Liver (tissue), 8 donors: ENCODE measurements at regions not wholly inside any gene's neighbourhood (a gene's known extent, or its start where the extent isn't known, plus 50 kb on each side); places are given as distances from the start of the nearest gene placed in this dataset.

Experiments
- DNase-seq: peaks from one replicate; pipeline ENCODE4 v3.0.0-alpha.2; 2017; ENCODE audit warnings: low spot score
- H3K27ac ChIP-seq, 2 donors: one replicate each; pipeline ENCODE4 v1.7.0; 2013; ENCODE audit warnings: inconsistent platforms in 2 of 2, low read length in 2 of 2, control low read depth in 1 of 2, low read depth in 1 of 2, mild to moderate bottlenecking in 1 of 2
- H3K27me3 ChIP-seq, 4 donors: one replicate each; pipeline versions ENCODE4 v1.6.1 to v1.7.0; 2013; ENCODE audit warnings: low read length in 3 of 4, inconsistent platforms in 1 of 4, mild to moderate bottlenecking in 1 of 4, moderate library complexity in 1 of 4; ENCODE audit not compliant: control insufficient read depth in 4 of 4, insufficient read depth in 4 of 4
- H3K36me3 ChIP-seq, 4 donors: one replicate each; pipeline versions ENCODE4 v1.6.1 to v1.7.0; 2013; ENCODE audit warnings: low read length in 3 of 4, mild to moderate bottlenecking in 3 of 4, low read depth in 1 of 4, moderate library complexity in 1 of 4; ENCODE audit not compliant: control insufficient read depth in 4 of 4, insufficient read depth in 3 of 4
- H3K4me1 ChIP-seq, 4 donors: one replicate each; pipeline versions ENCODE4 v1.6.1 to v1.7.0; 2013; ENCODE audit warnings: low read length in 3 of 4, mild to moderate bottlenecking in 3 of 4, moderate library complexity in 1 of 4; ENCODE audit not compliant: control insufficient read depth in 4 of 4, insufficient read depth in 4 of 4
- H3K4me3 ChIP-seq, 3 donors: one replicate each; pipeline versions ENCODE4 v1.6.1 to v1.7.0; 2013; ENCODE audit warnings: low read length in 3 of 3, control low read depth in 1 of 3, low read depth in 1 of 3, mild to moderate bottlenecking in 1 of 3
- H3K9ac ChIP-seq, 2 donors: one replicate each; pipeline ENCODE4 v1.7.0; 2013; ENCODE audit warnings: low read length in 2 of 2, mild to moderate bottlenecking in 2 of 2, moderate library complexity in 2 of 2, control low read depth in 1 of 2, low read depth in 1 of 2
- H3K9me3 ChIP-seq, 4 donors: one replicate each; pipeline versions ENCODE4 v1.6.1 to v1.7.0; 2013; ENCODE audit warnings: low read length in 3 of 4; ENCODE audit not compliant: control insufficient read depth in 4 of 4
- EGR1 ChIP-seq, 2 donors: IDR thresholded peaks; 2 replicates each; pipeline ENCODE4 v1.6.1; 2016 to 2018; ENCODE audit warnings: antibody characterized with exemption in 2 of 2, low read depth in 2 of 2
- FOXA1 ChIP-seq: IDR thresholded peaks from 2 replicates; pipeline ENCODE4 v1.6.1; 2016; ENCODE audit warnings: antibody characterized with exemption
- FOXA2 ChIP-seq: IDR thresholded peaks from 2 replicates; pipeline ENCODE4 v1.6.1; 2016; ENCODE audit warnings: antibody characterized with exemption
- GABPA ChIP-seq, 2 donors: IDR thresholded peaks in 1 of 2; conservative IDR thresholded peaks in 1 of 2; 2 replicates each; pipeline ENCODE4 v1.6.1; 2016; ENCODE audit warnings: antibody characterized with exemption in 2 of 2, mild to moderate bottlenecking in 1 of 2, moderate library complexity in 1 of 2
- HNF4A ChIP-seq, 2 donors: conservative IDR thresholded peaks; 2 replicates each; pipeline ENCODE4 v1.6.1; 2016; ENCODE audit warnings: antibody characterized with exemption in 2 of 2, mild to moderate bottlenecking in 2 of 2
- JUND ChIP-seq, 2 donors: IDR thresholded peaks; 2 replicates each; pipeline ENCODE4 v1.6.1; 2016; ENCODE audit warnings: antibody characterized with exemption in 2 of 2
- NR2F2 ChIP-seq: IDR thresholded peaks from 2 replicates; pipeline ENCODE4 v1.6.1; 2016; ENCODE audit warnings: antibody characterized with exemption
- RXRA ChIP-seq, 2 donors: IDR thresholded peaks; 2 replicates each; pipeline ENCODE4 v1.6.1; 2017 to 2018; ENCODE audit warnings: antibody characterized with exemption in 2 of 2, mild to moderate bottlenecking in 1 of 2
- SP1 ChIP-seq: IDR thresholded peaks from 2 replicates; pipeline ENCODE4 v1.6.1; 2018; ENCODE audit warnings: antibody characterized with exemption, mild to moderate bottlenecking
- TAF1 ChIP-seq: conservative IDR thresholded peaks from 2 replicates; pipeline ENCODE4 v1.6.1; 2016; ENCODE audit warnings: antibody characterized with exemption, mild to moderate bottlenecking
- YY1 ChIP-seq: IDR thresholded peaks from 2 replicates; pipeline ENCODE4 v1.6.1; 2016; ENCODE audit warnings: antibody characterized with exemption, mild to moderate bottlenecking
- WGBS: extraction: QIAGEN DNeasy Blood & Tissue Kit; methylation state at CpG from one replicate; pipeline ENCODE4 v1.1.7; 2013; 5-methylcytosine and 5-hydroxymethylcytosine counted together
- TF ChIP-seq, protein P1 (sequence below): IDR thresholded peaks from 2 replicates; pipeline ENCODE4 v1.6.1; 2016; ENCODE audit warnings: antibody characterized with exemption
- TF ChIP-seq, protein P2 (sequence below): IDR thresholded peaks from 2 replicates; pipeline ENCODE4 v1.6.1; 2016; ENCODE audit warnings: antibody characterized with exemption, mild to moderate bottlenecking
- TF ChIP-seq, protein P3 (sequence below): IDR thresholded peaks from 2 replicates; pipeline ENCODE4 v1.6.1; 2016; ENCODE audit warnings: antibody characterized with exemption
- TF ChIP-seq, protein P4 (sequence below): fragments of 150-350 bp; IDR thresholded peaks from 2 replicates; pipeline ENCODE4 v1.5.1; 2017; ENCODE audit warnings: improper control_type of control experiment, low read depth, low read length; ENCODE audit not compliant: missing input control
- donor health status: healthy.
- donor health status: healthy.
- donor health status: healthy.
- donor health status: healthy.
- donor health status: healthy.

DNA sequence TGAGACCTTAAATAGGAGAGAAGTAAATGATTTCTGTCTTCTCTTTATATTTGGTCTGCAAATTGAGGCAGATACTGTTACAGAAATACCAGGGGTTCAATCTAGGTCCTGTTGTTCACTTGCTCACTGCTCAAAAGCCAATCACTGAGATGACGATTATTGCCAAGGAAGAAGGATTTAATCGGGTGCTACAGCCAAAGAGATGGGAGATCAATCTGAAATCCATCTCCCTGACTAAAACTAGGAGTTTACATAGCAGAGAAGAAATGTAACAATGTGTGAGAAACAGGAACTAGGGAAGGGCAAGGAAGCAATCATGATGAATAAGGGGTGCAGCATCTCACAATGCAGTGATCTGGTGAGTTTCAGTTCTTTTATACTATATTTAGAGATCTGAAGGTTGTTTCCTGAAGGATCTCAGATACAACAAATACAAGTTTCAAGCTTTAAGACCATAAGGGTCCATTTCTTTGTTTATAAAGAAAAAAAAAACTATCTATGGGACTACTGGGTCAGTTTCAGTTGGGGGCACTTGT, 117.9 kb upstream of the FAM9B start (continued):
- TF ChIP-seq RXRA (IDR thresholded peaks at IDR 0.05) (no peak), JUND (IDR thresholded peaks at IDR 0.05) (no peak), FOXA1 (no peak), NR2F2 (no peak)
- TF ChIP-seq, protein P1, sequence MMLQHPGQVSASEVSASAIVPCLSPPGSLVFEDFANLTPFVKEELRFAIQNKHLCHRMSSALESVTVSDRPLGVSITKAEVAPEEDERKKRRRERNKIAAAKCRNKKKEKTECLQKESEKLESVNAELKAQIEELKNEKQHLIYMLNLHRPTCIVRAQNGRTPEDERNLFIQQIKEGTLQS, result no peak

DNA sequence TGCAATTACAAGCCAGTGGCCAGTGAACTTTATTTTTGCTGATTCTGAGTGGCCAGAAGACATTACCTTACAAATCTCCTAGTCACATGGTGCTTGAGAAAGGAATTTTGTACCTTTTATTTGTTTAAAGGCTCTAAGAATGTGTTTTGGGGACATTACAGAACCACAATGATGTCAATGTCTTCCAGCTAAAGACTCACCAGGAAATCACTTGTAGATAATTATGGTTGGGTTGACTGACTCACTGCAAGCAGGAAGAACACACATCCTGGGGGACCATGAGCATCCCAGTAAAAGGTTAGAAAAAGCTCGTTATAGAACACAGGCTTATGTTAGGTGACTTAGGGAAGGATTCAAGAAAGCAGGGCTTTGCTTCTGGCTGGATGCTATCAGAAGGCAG, 119.4 kb upstream of the FAM9B start:
- H3K4me1 ChIP-seq, result no peaks in the 10 kb centered on the region
- WGBS, result 69% methylated on average over 1 of the region's 1 CpG
- no peaks in the 10 kb centered on the region for H3K36me3 ChIP-seq
- DNase-seq, result no peak
- no peak overlapping the region for H3K27ac ChIP-seq
- no peak for TF ChIP-seq EGR1 (IDR thresholded peaks at IDR 0.05; ENCODE audit: low read depth in 2 of 2)
- TF ChIP-seq SP1, result no peak
- TF ChIP-seq, protein P2, sequence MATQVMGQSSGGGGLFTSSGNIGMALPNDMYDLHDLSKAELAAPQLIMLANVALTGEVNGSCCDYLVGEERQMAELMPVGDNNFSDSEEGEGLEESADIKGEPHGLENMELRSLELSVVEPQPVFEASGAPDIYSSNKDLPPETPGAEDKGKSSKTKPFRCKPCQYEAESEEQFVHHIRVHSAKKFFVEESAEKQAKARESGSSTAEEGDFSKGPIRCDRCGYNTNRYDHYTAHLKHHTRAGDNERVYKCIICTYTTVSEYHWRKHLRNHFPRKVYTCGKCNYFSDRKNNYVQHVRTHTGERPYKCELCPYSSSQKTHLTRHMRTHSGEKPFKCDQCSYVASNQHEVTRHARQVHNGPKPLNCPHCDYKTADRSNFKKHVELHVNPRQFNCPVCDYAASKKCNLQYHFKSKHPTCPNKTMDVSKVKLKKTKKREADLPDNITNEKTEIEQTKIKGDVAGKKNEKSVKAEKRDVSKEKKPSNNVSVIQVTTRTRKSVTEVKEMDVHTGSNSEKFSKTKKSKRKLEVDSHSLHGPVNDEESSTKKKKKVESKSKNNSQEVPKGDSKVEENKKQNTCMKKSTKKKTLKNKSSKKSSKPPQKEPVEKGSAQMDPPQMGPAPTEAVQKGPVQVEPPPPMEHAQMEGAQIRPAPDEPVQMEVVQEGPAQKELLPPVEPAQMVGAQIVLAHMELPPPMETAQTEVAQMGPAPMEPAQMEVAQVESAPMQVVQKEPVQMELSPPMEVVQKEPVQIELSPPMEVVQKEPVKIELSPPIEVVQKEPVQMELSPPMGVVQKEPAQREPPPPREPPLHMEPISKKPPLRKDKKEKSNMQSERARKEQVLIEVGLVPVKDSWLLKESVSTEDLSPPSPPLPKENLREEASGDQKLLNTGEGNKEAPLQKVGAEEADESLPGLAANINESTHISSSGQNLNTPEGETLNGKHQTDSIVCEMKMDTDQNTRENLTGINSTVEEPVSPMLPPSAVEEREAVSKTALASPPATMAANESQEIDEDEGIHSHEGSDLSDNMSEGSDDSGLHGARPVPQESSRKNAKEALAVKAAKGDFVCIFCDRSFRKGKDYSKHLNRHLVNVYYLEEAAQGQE, result no peak
- TF ChIP-seq YY1, result no peak
- no peak for TF ChIP-seq GABPA (IDR thresholded peaks at IDR 0.05 in 1 of 2, conservative IDR thresholded peaks at IDR 0.05 in 1 of 2)
- TF ChIP-seq, protein P3, sequence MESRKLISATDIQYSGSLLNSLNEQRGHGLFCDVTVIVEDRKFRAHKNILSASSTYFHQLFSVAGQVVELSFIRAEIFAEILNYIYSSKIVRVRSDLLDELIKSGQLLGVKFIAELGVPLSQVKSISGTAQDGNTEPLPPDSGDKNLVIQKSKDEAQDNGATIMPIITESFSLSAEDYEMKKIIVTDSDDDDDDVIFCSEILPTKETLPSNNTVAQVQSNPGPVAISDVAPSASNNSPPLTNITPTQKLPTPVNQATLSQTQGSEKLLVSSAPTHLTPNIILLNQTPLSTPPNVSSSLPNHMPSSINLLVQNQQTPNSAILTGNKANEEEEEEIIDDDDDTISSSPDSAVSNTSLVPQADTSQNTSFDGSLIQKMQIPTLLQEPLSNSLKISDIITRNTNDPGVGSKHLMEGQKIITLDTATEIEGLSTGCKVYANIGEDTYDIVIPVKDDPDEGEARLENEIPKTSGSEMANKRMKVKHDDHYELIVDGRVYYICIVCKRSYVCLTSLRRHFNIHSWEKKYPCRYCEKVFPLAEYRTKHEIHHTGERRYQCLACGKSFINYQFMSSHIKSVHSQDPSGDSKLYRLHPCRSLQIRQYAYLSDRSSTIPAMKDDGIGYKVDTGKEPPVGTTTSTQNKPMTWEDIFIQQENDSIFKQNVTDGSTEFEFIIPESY, result no peak
- no peak for TF ChIP-seq JUND (IDR thresholded peaks at IDR 0.05)
- TF ChIP-seq FOXA1, result no peak
- TF ChIP-seq TAF1, result no peak
- TF ChIP-seq RXRA (IDR thresholded peaks at IDR 0.05), result no peak
- no peak for TF ChIP-seq HNF4A (conservative IDR thresholded peaks at IDR 0.05)
- TF ChIP-seq, protein P4, sequence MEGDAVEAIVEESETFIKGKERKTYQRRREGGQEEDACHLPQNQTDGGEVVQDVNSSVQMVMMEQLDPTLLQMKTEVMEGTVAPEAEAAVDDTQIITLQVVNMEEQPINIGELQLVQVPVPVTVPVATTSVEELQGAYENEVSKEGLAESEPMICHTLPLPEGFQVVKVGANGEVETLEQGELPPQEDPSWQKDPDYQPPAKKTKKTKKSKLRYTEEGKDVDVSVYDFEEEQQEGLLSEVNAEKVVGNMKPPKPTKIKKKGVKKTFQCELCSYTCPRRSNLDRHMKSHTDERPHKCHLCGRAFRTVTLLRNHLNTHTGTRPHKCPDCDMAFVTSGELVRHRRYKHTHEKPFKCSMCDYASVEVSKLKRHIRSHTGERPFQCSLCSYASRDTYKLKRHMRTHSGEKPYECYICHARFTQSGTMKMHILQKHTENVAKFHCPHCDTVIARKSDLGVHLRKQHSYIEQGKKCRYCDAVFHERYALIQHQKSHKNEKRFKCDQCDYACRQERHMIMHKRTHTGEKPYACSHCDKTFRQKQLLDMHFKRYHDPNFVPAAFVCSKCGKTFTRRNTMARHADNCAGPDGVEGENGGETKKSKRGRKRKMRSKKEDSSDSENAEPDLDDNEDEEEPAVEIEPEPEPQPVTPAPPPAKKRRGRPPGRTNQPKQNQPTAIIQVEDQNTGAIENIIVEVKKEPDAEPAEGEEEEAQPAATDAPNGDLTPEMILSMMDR, result no peak
- TF ChIP-seq FOXA2, result no peak
- peaks cover 0 to 2% (median 0%) of the 10 kb centered on the region in 4 donors for H3K9me3 ChIP-seq
- H3K27me3 ChIP-seq, result peaks cover 0 to 2% (median 0%) of the 10 kb centered on the region in 4 donors
- H3K9ac ChIP-seq, result no peak overlapping the region
- no peak overlapping the region for H3K4me3 ChIP-seq
